HepG2 (cell line): ENCODE measurements at regions not wholly inside any gene's neighbourhood (a gene's known extent, or its start where the extent isn't known, plus 50 kb on each side); places are given as distances from the start of the nearest gene placed in this dataset.

ENCODE experiments used
- ATAC-seq: fragments of 200-7000 bp; cut with Tn5 transposase; 3 replicates; pipeline ENCODE4 v1.9.1; 2020; ENCODE audit warnings: mild to moderate bottlenecking, moderate library complexity
- BruUV-seq: library from RNA; stranded (reverse); fragments of 400-500 nt; replicated peaks from 2 replicates; lab custom pipeline; 2021; lab: Mats Ljungman, UMichigan
- CTCF ChIA-PET: fragments of 300-600 bp; formaldehyde crosslinking; extraction: SDS; loops from one replicate; lab custom pipeline; 2021; ENCODE audit warnings: low total read pairs, inconsistent platforms, low intra/inter-chr PET ratio; lab: Yijun Ruan, JAX
- POLR2A ChIA-PET: fragments of 350-600 bp; sonication (Branson Sonifier 250); formaldehyde crosslinking; loops from one replicate; lab custom pipeline; 2020; ENCODE audit warnings: antibody characterized with exemption, inconsistent platforms; lab: Yijun Ruan, JAX
- DNase-seq: peaks from one replicate; pipeline ENCODE4 v3.0.0-alpha.2; 2015; ENCODE audit warnings: low spot score
- FAIRE-seq: peaks from 3 replicates; lab custom pipeline; 2011; peaks lifted over from hg19 to GRCh38; lab: Jason Lieb, UNC
- H2AFZ ChIP-seq: one replicate; pipeline ENCODE4 v1.6.1; 2011; ENCODE audit warnings: low read length, inconsistent platforms
- H3K27ac ChIP-seq: fragments of 300-600 bp; 3 replicates; pipeline ENCODE4 v1.8.0; 2011; ENCODE audit warnings: mixed run types, mild to moderate bottlenecking, mixed read lengths, low read length, inconsistent platforms; ENCODE audit not compliant: insufficient read depth; ENCODE audit errors: extremely low read length
- H3K27me3 ChIP-seq, 2 experiments: fragments of 200-600 bp in 1 of 2; 2 replicates in 1 of 2; 3 replicates in 1 of 2; pipeline versions ENCODE4 v1.6.0 to v1.8.0; 2011; ENCODE audit warnings: low read length in 2 of 2, mild to moderate bottlenecking in 2 of 2, moderate library complexity in 2 of 2, inconsistent platforms in 1 of 2; ENCODE audit not compliant: insufficient read depth in 2 of 2, control insufficient read depth in 1 of 2
- H3K36me3 ChIP-seq, 2 experiments: fragments of 200-600 bp in 1 of 2; replicated peaks in 1 of 2; 2 replicates in 1 of 2; 3 replicates in 1 of 2; pipeline versions ENCODE4 v1.5.1 to v1.8.0; 2011; ENCODE audit warnings: low read length in 2 of 2, inconsistent platforms in 1 of 2; ENCODE audit not compliant: insufficient read depth in 2 of 2, control insufficient read depth in 1 of 2
- H3K4me1 ChIP-seq: 2 replicates; pipeline ENCODE4 v1.5.1; 2012; ENCODE audit warnings: low read length, inconsistent platforms; ENCODE audit not compliant: insufficient read depth
- H3K4me2 ChIP-seq: 2 replicates; pipeline ENCODE4 v1.6.0; 2011; ENCODE audit warnings: low read depth, low read length, inconsistent platforms
- H3K4me3 ChIP-seq, 3 experiments: fragments of 200-600 bp in 1 of 3; sonication (generic), shearing (Covaris generic) in 1 of 3; replicated peaks in 1 of 3; 2 replicates each; pipeline ENCODE4 v1.5.1; 2011 to 2016; ENCODE audit warnings: low read length in 3 of 3, inconsistent platforms in 2 of 3, low read depth in 2 of 3, mild to moderate bottlenecking in 2 of 3, control low read depth in 1 of 3, mixed read lengths in 1 of 3; ENCODE audit not compliant: insufficient read depth in 1 of 3
- H3K79me2 ChIP-seq: one replicate; pipeline ENCODE4 v1.6.1; 2011; ENCODE audit warnings: low read length, inconsistent platforms; ENCODE audit not compliant: insufficient read depth
- H3K9ac ChIP-seq: 2 replicates; pipeline ENCODE4 v1.6.0; 2011; ENCODE audit warnings: mild to moderate bottlenecking, low read depth, low read length, inconsistent platforms; ENCODE audit not compliant: insufficient read depth
- H3K9me3 ChIP-seq: 2 replicates; pipeline ENCODE4 v1.5.1; 2012; ENCODE audit warnings: mild to moderate bottlenecking, low read length
- H4K20me1 ChIP-seq: 2 replicates; pipeline ENCODE4 v1.6.0; 2011; ENCODE audit warnings: inconsistent platforms, mild to moderate bottlenecking, low read length, moderate library complexity; ENCODE audit not compliant: insufficient read depth
- MAX ChIP-seq: IDR thresholded peaks from 2 replicates; pipeline ENCODE4 v1.6.1; 2012; ENCODE audit warnings: inconsistent platforms
- SMAD9 ChIP-seq: sonication (generic); formaldehyde crosslinking; IDR thresholded peaks from 2 replicates; pipeline ENCODE4 v1.5.1; 2020; ENCODE audit warnings: mild to moderate bottlenecking, missing genetic modification reagents
- SMARCC2 ChIP-seq: fragments of 450-650 bp; IDR thresholded peaks from 2 replicates; pipeline ENCODE4 v1.6.1; 2017; ENCODE audit warnings: antibody characterized with exemption, mild to moderate bottlenecking
- SNAPC4 ChIP-seq: sonication (generic); formaldehyde crosslinking; IDR thresholded peaks from 2 replicates; pipeline ENCODE4 v1.4.0; 2020; ENCODE audit warnings: mild to moderate bottlenecking, missing genetic modification reagents
- SP5 ChIP-seq: IDR thresholded peaks from 2 replicates; pipeline ENCODE4 v1.6.1; 2016; ENCODE audit warnings: low read depth, borderline replicate concordance
- ZNF3 ChIP-seq: IDR thresholded peaks from 2 replicates; pipeline ENCODE4 v1.7.0; 2017; ENCODE audit warnings: inconsistent platforms
- ZNF33A ChIP-seq: sonication (generic); formaldehyde crosslinking; IDR thresholded peaks from 2 replicates; pipeline ENCODE4 v1.5.1; 2020; ENCODE audit warnings: missing genetic modification reagents, mild to moderate bottlenecking, moderate library complexity, borderline replicate concordance
- ZNF513 ChIP-seq: sonication (generic); formaldehyde crosslinking; conservative IDR thresholded peaks from 2 replicates; pipeline ENCODE4 v1.5.0; 2020; ENCODE audit warnings: missing genetic modification reagents
- ZNF672 ChIP-seq: sonication (generic); formaldehyde crosslinking; IDR thresholded peaks from 2 replicates; pipeline ENCODE4 v1.8.1; 2022; ENCODE audit warnings: missing genetic modification reagents
- ZSCAN30 ChIP-seq: sonication (generic); formaldehyde crosslinking; IDR thresholded peaks from 2 replicates; pipeline ENCODE4 v1.5.0; 2020; ENCODE audit warnings: mild to moderate bottlenecking, missing genetic modification reagents
- ZXDC ChIP-seq: sonication (generic); formaldehyde crosslinking; IDR thresholded peaks from 2 replicates; pipeline ENCODE4 v1.5.0; 2020; ENCODE audit warnings: mild to moderate bottlenecking, missing genetic modification reagents
- WGBS: methylation state at CpG from one replicate; pipeline ENCODE4 v1.1.6; 2017; ENCODE audit warnings: low lambda C conversion rate; 5-methylcytosine and 5-hydroxymethylcytosine counted together
- in situ Hi-C: cut with HindIII; loops from 2 replicates; pipeline ENCODE4 v1.10.0; 2017; ENCODE audit warnings: low pct_unique_long_range_greater_than_20kb; ENCODE audit not compliant: extremely low pct_ligation_motif_present
- intact Hi-C: fragments of 100-400 bp; cut with micrococcal nuclease; formaldehyde crosslinking; loops from one replicate; pipeline ENCODE4 v1.10.0; 2022; ENCODE audit not compliant: unreplicated experiment

- Histone ChIP-seq H3K9ac (no peak overlapping the region), H2AFZ (no peak overlapping the region), H4K20me1 (no peaks in the 10 kb centered on the region), H3K36me3 (no peaks in the 10 kb centered on the region), H3K79me2 (no peaks in the 10 kb centered on the region), H3K4me2 (no peak overlapping the region), H3K4me1 (no peaks in the 10 kb centered on the region), H3K9me3 (no peaks in the 10 kb centered on the region), H3K4me3 (no peak overlapping the region), H3K27me3 (peaks cover 0 to 17% of the 10 kb centered on the region in 2 experiments; a peak in 2 of 5 replicates), H3K27ac (no peak overlapping the region)
- no peak for FAIRE-seq
- no TSS peak for BruUV-seq
- TF ChIP-seq ZNF33A (no peak), ZNF3 (CRISPR knock-in tag) (no peak), ZSCAN30 (CRISPR knock-in tag) (no peak), ZNF513 (CRISPR knock-in tag) (no peak), ZNF672 (CRISPR knock-in tag) (no peak), SMARCC2 (no peak)
- no peak for DNase-seq
- 11% methylated on average over 8 of the region's 10 CpGs for WGBS
- intact Hi-C loops, result no loop called here
- in situ Hi-C loops, result no loop called here
- ChIA-PET CTCF (no interaction called here), POLR2A (no interaction called here)
- ATAC-seq, result no peak
Measured at GRCh38 chr5:2993301-2993700, 241.8 kb upstream of the IRX2 start.

- Histone ChIP-seq H3K27me3 (peaks cover 0 to 17% of the 10 kb centered on the region in 2 experiments; a peak in 2 of 5 replicates), H3K4me2 (no peak overlapping the region), H3K9me3 (no peaks in the 10 kb centered on the region), H3K9ac (no peak overlapping the region), H3K36me3 (no peaks in the 10 kb centered on the region), H3K27ac (no peak overlapping the region), H3K4me1 (no peaks in the 10 kb centered on the region), H4K20me1 (no peaks in the 10 kb centered on the region), H3K4me3 (no peak overlapping the region), H2AFZ (no peak overlapping the region), H3K79me2 (no peaks in the 10 kb centered on the region)
- in situ Hi-C loops, result no loop called here
- WGBS, result 15% methylated on average over 4 of the region's 4 CpGs
- no peak for DNase-seq
- POLR2A ChIA-PET, result no interaction called here
- no peak for FAIRE-seq
- CTCF ChIA-PET, result no interaction called here
- ATAC-seq, result no peak
- intact Hi-C loops, result no loop called here
- no TSS peak for BruUV-seq
- TF ChIP-seq MAX (no peak), SP5 (no peak), SMAD9 (CRISPR knock-in tag) (no peak), ZXDC (CRISPR knock-in tag) (no peak), SNAPC4 (CRISPR knock-in tag) (no peak)
Measured at GRCh38 chr5:2992806-2993205, 241.3 kb upstream of the IRX2 start.
